Tibial nerve (tissue), 4 donors: ENCODE measurements at regions not wholly inside any gene's neighbourhood (a gene's known extent, or its start where the extent isn't known, plus 50 kb on each side); places are given as distances from the start of the nearest gene placed in this dataset.
"Not testable (repeated sequence)": the region's sequence is repeated elsewhere in the genome, so short reads cannot be mapped to it uniquely, and the experiment has no call there.

Experiments used
- DNase-seq, 2 donors: peaks; one replicate each; pipeline ENCODE4 v3.0.0-alpha.2; 2019; ENCODE audit warnings: low spot score in 2 of 2
- H3K27ac ChIP-seq, 4 donors: fragments of 200-600 bp; sonication (generic) in 3 of 4; one replicate each; pipeline ENCODE4 v1.5.1; 2017 to 2019; ENCODE audit warnings: mild to moderate bottlenecking in 1 of 4
- H3K27me3 ChIP-seq, 2 donors: fragments of 200-600 bp; sonication (generic) in 1 of 2; one replicate each; pipeline versions ENCODE4 v1.5.1 to v1.6.0; 2017 to 2019
- H3K36me3 ChIP-seq, 3 donors: fragments of 200-600 bp; sonication (generic); one replicate each; pipeline ENCODE4 v1.5.1; 2018 to 2019
- H3K4me1 ChIP-seq, 4 donors: fragments of 200-600 bp; sonication (generic) in 3 of 4; one replicate each; pipeline ENCODE4 v1.5.1; 2017 to 2019
- H3K4me3 ChIP-seq, 4 donors: fragments of 200-600 bp; sonication (generic) in 3 of 4; one replicate each; pipeline ENCODE4 v1.5.1; 2017 to 2019; ENCODE audit warnings: mild to moderate bottlenecking in 1 of 4, moderate library complexity in 1 of 4
- H3K9me3 ChIP-seq, 4 donors: fragments of 200-600 bp; sonication (generic) in 3 of 4; one replicate each; pipeline ENCODE4 v1.5.1; 2017 to 2019
- EP300 ChIP-seq, 2 donors: sonication (generic); formaldehyde crosslinking; IDR thresholded peaks; one replicate each; pipeline ENCODE4 v1.6.1; 2017; ENCODE audit warnings: antibody characterized with exemption in 2 of 2, mild to moderate bottlenecking in 1 of 2
- POLR2A ChIP-seq, 2 donors: fragments of 450-650 bp; IDR thresholded peaks; one replicate each; pipeline ENCODE4 v1.6.1; 2017; ENCODE audit warnings: antibody characterized with exemption in 2 of 2, mild to moderate bottlenecking in 2 of 2, moderate library complexity in 2 of 2
- WGBS, 2 donors: methylation state at CpG; one replicate each; pipeline ENCODE4 v1.1.5; 2018; 5-methylcytosine and 5-hydroxymethylcytosine counted together
- TF ChIP-seq, protein P1 (sequence below), 5 experiments: fragments of 200-600 bp in 3 of 5; fragments of 450-650 bp in 2 of 5; sonication (generic) in 3 of 5; IDR thresholded peaks; one replicate each; pipeline ENCODE4 v1.5.1; 2016 to 2019; ENCODE audit warnings: antibody characterized with exemption in 5 of 5, mild to moderate bottlenecking in 3 of 5, moderate library complexity in 2 of 5

DNA sequence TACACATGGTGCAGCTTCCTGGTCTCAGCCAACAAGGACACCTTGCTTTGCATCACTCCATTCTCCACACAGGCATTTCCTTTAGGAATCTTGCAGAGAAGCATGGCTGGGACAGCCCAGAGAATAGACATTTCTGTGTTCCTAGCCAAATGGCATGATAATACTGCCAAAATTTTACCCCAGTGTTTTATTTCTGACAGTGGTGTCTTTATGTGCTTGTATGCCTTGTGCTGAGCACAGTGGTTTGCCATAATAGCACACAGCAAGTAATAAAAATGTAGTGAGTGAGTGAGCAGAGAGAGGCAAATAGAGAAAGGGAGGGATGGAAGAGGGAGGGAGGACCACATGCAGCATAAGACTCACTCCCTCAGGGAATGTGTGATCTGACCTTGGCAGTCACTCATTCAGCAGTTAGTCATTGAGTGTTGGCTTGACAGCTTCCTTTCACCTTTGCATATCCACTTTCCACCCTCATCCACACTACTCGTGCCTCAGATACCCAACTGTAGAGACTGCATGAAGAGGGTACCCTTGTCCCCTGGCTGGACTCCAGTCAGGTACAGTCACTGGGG, 212.8 kb upstream of the CCDC196 start:
- WGBS, 2 donors, result 39 to 45% methylated on average over 1 of the region's 1 CpG
- DNase-seq, result no peak

DNA sequence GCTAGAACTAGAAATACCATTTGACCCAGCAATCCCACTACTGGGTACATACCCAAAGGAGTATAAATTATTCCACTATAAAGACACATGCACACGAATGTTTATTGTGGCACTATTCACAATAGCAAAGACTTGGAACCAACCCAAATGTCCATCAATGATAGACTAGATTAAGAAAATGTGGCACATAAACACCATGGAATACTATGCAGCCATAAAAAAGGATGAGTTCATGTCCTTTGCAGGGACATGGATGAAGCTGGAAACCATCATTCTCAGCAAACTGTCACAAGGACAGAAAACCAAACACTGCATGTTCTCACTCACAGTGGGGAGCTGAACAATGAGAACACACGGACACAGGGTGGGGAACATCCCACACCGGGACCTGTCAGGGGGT, 207.8 kb upstream of the CCDC196 start:
- not testable (repeated sequence) for H3K36me3 ChIP-seq, H3K4me3 ChIP-seq, H3K27me3 ChIP-seq, H3K4me1 ChIP-seq, H3K27ac ChIP-seq, H3K9me3 ChIP-seq, DNase-seq
- WGBS, 2 donors, result 93 to 95% methylated on average over 3 of the region's 3 CpGs

More for the DNA sequence above, 212.8 kb upstream of the CCDC196 start:
- Histone ChIP-seq H3K27me3 (no peaks in the 10 kb centered on the region), H3K9me3 (no peaks in the 10 kb centered on the region), H3K4me1 (peaks cover 0 to 10% (median 0%) of the 10 kb centered on the region in 4 donors), H3K27ac (no peak overlapping the region), H3K4me3 (no peak overlapping the region), H3K36me3 (no peaks in the 10 kb centered on the region)
- TF ChIP-seq, protein P1, sequence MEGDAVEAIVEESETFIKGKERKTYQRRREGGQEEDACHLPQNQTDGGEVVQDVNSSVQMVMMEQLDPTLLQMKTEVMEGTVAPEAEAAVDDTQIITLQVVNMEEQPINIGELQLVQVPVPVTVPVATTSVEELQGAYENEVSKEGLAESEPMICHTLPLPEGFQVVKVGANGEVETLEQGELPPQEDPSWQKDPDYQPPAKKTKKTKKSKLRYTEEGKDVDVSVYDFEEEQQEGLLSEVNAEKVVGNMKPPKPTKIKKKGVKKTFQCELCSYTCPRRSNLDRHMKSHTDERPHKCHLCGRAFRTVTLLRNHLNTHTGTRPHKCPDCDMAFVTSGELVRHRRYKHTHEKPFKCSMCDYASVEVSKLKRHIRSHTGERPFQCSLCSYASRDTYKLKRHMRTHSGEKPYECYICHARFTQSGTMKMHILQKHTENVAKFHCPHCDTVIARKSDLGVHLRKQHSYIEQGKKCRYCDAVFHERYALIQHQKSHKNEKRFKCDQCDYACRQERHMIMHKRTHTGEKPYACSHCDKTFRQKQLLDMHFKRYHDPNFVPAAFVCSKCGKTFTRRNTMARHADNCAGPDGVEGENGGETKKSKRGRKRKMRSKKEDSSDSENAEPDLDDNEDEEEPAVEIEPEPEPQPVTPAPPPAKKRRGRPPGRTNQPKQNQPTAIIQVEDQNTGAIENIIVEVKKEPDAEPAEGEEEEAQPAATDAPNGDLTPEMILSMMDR (IDR thresholded peaks at IDR 0.05), result no peak
- no peak for TF ChIP-seq EP300 (IDR thresholded peaks at IDR 0.05)
- no peak for TF ChIP-seq POLR2A (IDR thresholded peaks at IDR 0.05)

DNA sequence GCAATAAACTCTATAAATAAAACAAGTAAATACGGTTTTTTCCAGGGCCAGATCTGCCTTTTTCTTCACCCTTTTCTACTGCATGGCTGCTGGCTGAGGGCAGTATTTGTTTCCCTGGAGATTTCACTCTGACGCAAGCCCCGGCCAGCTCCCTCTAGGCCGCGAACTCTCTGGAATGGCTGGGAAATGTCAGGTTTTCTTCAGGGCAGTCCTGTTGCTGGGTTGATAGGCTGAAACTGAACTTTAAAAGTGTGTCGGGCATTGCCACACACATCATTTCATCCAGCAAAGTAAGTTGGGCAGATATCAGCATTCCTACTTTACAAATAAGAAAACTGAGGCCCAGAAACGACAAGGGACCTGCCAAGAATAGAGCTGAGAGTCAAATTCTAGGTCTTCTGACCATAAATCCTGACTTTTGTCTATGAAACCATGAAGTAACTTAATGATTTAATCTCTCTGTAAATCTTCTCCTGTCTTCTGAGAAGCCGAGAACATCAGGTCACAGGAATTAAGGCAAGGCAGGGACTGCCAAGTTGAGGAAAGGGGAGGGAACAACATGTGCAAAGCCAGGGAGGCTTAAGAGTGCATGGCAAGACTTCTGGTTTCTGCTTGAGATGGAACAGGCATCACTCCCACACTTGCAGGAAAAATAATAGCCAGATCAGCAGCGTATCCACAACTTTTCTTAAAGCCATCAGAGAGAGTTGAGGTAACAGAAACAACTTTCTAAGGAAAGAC, 205.0 kb upstream of the CCDC196 start:
- Histone ChIP-seq H3K4me3 (no peak overlapping the region), H3K9me3 (no peaks in the 10 kb centered on the region), H3K27ac (peak overlapping the region in 1 of 4 donors; percentile 62), H3K36me3 (no peaks in the 10 kb centered on the region), H3K4me1 (no peaks in the 10 kb centered on the region), H3K27me3 (no peaks in the 10 kb centered on the region)
- TF ChIP-seq, protein P1 (IDR thresholded peaks at IDR 0.05), result no peak
- no peak for TF ChIP-seq POLR2A (IDR thresholded peaks at IDR 0.05)
- TF ChIP-seq EP300 (IDR thresholded peaks at IDR 0.05), result peak in 1 of 2 donors; percentile 22
- peak in 1 of 2 donors; percentile 6 for DNase-seq
- WGBS, 2 donors, result 71 to 72% methylated on average over 9 of the region's 9 CpGs

DNA sequence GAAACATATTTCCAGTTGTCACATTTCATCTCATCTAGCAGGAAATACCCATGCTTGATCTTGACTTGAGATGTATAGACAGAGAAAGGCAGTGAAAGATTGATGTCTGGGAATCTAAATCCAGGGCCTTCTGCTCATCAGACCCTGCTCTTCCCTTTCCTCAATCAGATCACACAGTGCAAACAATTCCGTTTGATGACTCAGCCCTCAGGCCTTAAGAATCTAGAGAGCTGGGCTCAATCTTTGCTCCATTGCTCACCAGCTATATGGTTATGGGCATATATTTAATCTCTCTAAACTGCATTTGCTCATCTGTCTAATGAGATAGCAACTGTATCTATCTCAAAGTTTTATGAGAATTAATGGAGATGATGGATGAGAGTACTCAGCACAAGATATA, 201.8 kb upstream of the CCDC196 start:
- no peak overlapping the region for H3K27ac ChIP-seq
- DNase-seq, result no peak
- no peaks in the 10 kb centered on the region for H3K27me3 ChIP-seq
- no peaks in the 10 kb centered on the region for H3K36me3 ChIP-seq
- H3K4me3 ChIP-seq, result no peak overlapping the region
- H3K9me3 ChIP-seq, result no peaks in the 10 kb centered on the region
- TF ChIP-seq, protein P1 (IDR thresholded peaks at IDR 0.05), result no peak
- TF ChIP-seq EP300 (IDR thresholded peaks at IDR 0.05), result no peak
- TF ChIP-seq POLR2A (IDR thresholded peaks at IDR 0.05), result no peak
- 56 to 59% methylated on average over 1 of the region's 1 CpG for WGBS, 2 donors
- no peaks in the 10 kb centered on the region for H3K4me1 ChIP-seq

DNA sequence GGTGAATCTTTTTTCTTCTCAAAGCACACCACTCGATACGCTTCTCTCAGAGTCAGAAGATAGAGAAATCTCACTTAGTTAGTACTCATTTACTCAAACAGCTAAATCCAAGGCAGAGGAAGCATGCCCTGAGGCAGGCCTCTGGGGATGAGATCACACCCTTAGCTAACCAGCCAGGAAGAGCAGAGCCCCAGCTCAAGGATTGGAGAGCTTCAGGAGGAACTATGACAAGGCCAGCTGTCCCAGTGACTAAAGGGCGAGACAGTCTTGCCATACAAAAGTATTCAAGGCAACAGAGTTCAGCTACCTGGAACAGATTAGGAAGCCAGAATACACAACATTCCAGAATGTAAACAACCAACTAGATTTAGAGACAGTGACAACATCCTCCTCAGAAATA, 197.7 kb upstream of the CCDC196 start:
- Histone ChIP-seq H3K27me3 (no peaks in the 10 kb centered on the region), H3K27ac (no peak overlapping the region), H3K4me3 (no peak overlapping the region), H3K4me1 (no peaks in the 10 kb centered on the region), H3K36me3 (no peaks in the 10 kb centered on the region), H3K9me3 (no peaks in the 10 kb centered on the region)
- no peak for TF ChIP-seq POLR2A (IDR thresholded peaks at IDR 0.05)
- TF ChIP-seq EP300 (IDR thresholded peaks at IDR 0.05), result no peak
- TF ChIP-seq, protein P1 (IDR thresholded peaks at IDR 0.05), result no peak
- WGBS, 2 donors, result 94% methylated on average over 3 of the region's 3 CpGs
- DNase-seq, result no peak
